SK-N-SH (cell line): ENCODE measurements at regions not wholly inside any gene's neighbourhood (a gene's known extent, or its start where the extent isn't known, plus 50 kb on each side); places are given as distances from the start of the nearest gene placed in this dataset.

Experiments used
- CTCF ChIA-PET: fragments of 300-600, 350-600 bp; formaldehyde crosslinking; extraction: SDS; loops from one replicate; lab custom pipeline; 2021; lab: Yijun Ruan, JAX
- POLR2A ChIA-PET: fragments of 350-600 bp; sonication (Branson Sonifier 250); formaldehyde crosslinking; extraction: SDS; loops from one replicate; lab custom pipeline; 2020; ENCODE audit warnings: antibody characterized with exemption, inconsistent platforms; lab: Yijun Ruan, JAX
- DNase-seq: peaks from one replicate; pipeline ENCODE4 v3.0.0; 2012
- H2AFZ ChIP-seq: fragments of 200-600 bp; sonication (generic); 2 replicates; pipeline ENCODE4 v1.8.1; 2016; ENCODE audit warnings: antibody characterized with exemption, mild to moderate bottlenecking, low read depth
- H3F3A ChIP-seq: fragments of 200-600 bp; sonication (generic); replicated peaks from 2 replicates; pipeline ENCODE3; 2016; ENCODE audit warnings: antibody characterized with exemption, mild to moderate bottlenecking; ENCODE audit not compliant: insufficient read depth
- H3K27ac ChIP-seq, 2 experiments: fragments of 200-500 bp in 1 of 2; fragments of 200-600 bp in 1 of 2; sonication (Bioruptor generic) in 1 of 2; sonication (generic), shearing (Covaris generic) in 1 of 2; 2 replicates each; pipeline versions ENCODE4 v1.5.1 to v1.6.1; 2014 to 2016; ENCODE audit warnings: low read depth in 2 of 2, inconsistent platforms in 1 of 2, low read length in 1 of 2, mild to moderate bottlenecking in 1 of 2, mixed read lengths in 1 of 2
- H3K27me3 ChIP-seq: fragments of 200-600 bp; sonication (generic), shearing (Covaris generic); 2 replicates; pipeline ENCODE4 v1.6.1; 2016; ENCODE audit warnings: mixed run types; ENCODE audit not compliant: insufficient read depth
- H3K36me3 ChIP-seq, 2 experiments: fragments of 200-500 bp in 1 of 2; fragments of 200-600 bp in 1 of 2; sonication (Bioruptor generic) in 1 of 2; sonication (generic) in 1 of 2; replicated peaks in 1 of 2; 2 replicates each; pipeline versions ENCODE3 to v1.5.1; 2014 to 2016; ENCODE audit warnings: low read length in 1 of 2, mild to moderate bottlenecking in 1 of 2; ENCODE audit not compliant: insufficient read depth in 2 of 2, control insufficient read depth in 1 of 2
- H3K4me1 ChIP-seq, 2 experiments: fragments of 200-500 bp in 1 of 2; fragments of 200-600 bp in 1 of 2; sonication (Bioruptor generic) in 1 of 2; sonication (generic), shearing (Covaris generic) in 1 of 2; 2 replicates each; pipeline versions ENCODE4 v1.5.1 to v1.6.1; 2014 to 2016; ENCODE audit warnings: low read depth in 1 of 2, low read length in 1 of 2, mixed run types in 1 of 2; ENCODE audit not compliant: insufficient read depth in 2 of 2, control insufficient read depth in 1 of 2
- H3K4me2 ChIP-seq: fragments of 200-600 bp; sonication (generic), shearing (Covaris generic); 2 replicates; pipeline ENCODE4 v1.6.1; 2017; ENCODE audit warnings: mixed run types
- H3K4me3 ChIP-seq, 2 experiments: fragments of 200-500 bp in 1 of 2; fragments of 200-600 bp in 1 of 2; sonication (Bioruptor generic) in 1 of 2; sonication (generic), shearing (Covaris generic) in 1 of 2; 2 replicates each; pipeline versions ENCODE4 v1.5.1 to v1.8.1; 2014 to 2016; ENCODE audit warnings: low read depth in 2 of 2, inconsistent platforms in 1 of 2, low read length in 1 of 2, mild to moderate bottlenecking in 1 of 2, mixed read lengths in 1 of 2, moderate library complexity in 1 of 2
- H3K79me2 ChIP-seq: fragments of 200-600 bp; sonication (generic); 2 replicates; pipeline ENCODE4 v1.8.1; 2017; ENCODE audit warnings: mild to moderate bottlenecking; ENCODE audit not compliant: insufficient read depth
- H3K9ac ChIP-seq: fragments of 200-600 bp; sonication (generic); 2 replicates; pipeline ENCODE4 v1.6.1; 2017; ENCODE audit warnings: mixed run types
- H3K9me2 ChIP-seq: fragments of 200-600 bp; sonication (generic); 2 replicates; pipeline ENCODE4 v1.6.1; 2017; ENCODE audit warnings: mixed run types
- H3K9me3 ChIP-seq: fragments of 200-600 bp; sonication (generic); 2 replicates; pipeline ENCODE4 v1.6.1; 2017; ENCODE audit warnings: mixed run types, mild to moderate bottlenecking, moderate library complexity
- H4K20me1 ChIP-seq: fragments of 200-600 bp; sonication (generic); 2 replicates; pipeline ENCODE4 v1.6.1; 2017; ENCODE audit warnings: mild to moderate bottlenecking, mixed run types; ENCODE audit not compliant: insufficient read depth
- ELF1 ChIP-seq: IDR thresholded peaks from 2 replicates; pipeline ENCODE4 v1.4.0; 2012
- EP300 ChIP-seq, 2 experiments: IDR thresholded peaks; 2 replicates each; pipeline versions ENCODE4 v1.4.0 to v1.6.1; 2012; ENCODE audit warnings: borderline replicate concordance in 1 of 2, low read depth in 1 of 2, low read length in 1 of 2
- EZH2phosphoT487 ChIP-seq: fragments of 200-600 bp; sonication (generic); IDR thresholded peaks from 2 replicates; pipeline ENCODE4 v1.6.1; 2017; ENCODE audit warnings: low read depth, mixed run types, mild to moderate bottlenecking, antibody characterized with exemption, moderate library complexity, borderline replicate concordance
- FOSL2 ChIP-seq: IDR thresholded peaks from 2 replicates; pipeline ENCODE4 v1.4.0; 2012; ENCODE audit warnings: low read depth, mild to moderate bottlenecking, moderate library complexity, borderline replicate concordance
- GABPA ChIP-seq: IDR thresholded peaks from 2 replicates; pipeline ENCODE4 v1.4.0; 2012; ENCODE audit warnings: low read depth, mild to moderate bottlenecking
- GATA2 ChIP-seq: sonication (generic); formaldehyde crosslinking; IDR thresholded peaks from 2 replicates; pipeline ENCODE4 v1.5.0; 2020; ENCODE audit warnings: mild to moderate bottlenecking, missing genetic modification reagents
- POLR2AphosphoS5 ChIP-seq: IDR thresholded peaks from 2 replicates; pipeline ENCODE4 v1.6.1; 2012; ENCODE audit warnings: low read depth, low read length
- REST ChIP-seq: IDR thresholded peaks from 2 replicates; pipeline ENCODE4 v1.6.1; 2012; ENCODE audit warnings: mild to moderate bottlenecking, low read depth, low read length, moderate library complexity
- RFX5 ChIP-seq: IDR thresholded peaks from 2 replicates; pipeline ENCODE4 v1.6.1; 2012; ENCODE audit warnings: mild to moderate bottlenecking, improper control_type of control experiment, low read length
- RXRA ChIP-seq: IDR thresholded peaks from 2 replicates; pipeline ENCODE4 v1.4.0; 2012; ENCODE audit warnings: low read depth, mild to moderate bottlenecking, borderline replicate concordance
- SIN3A ChIP-seq: IDR thresholded peaks from 2 replicates; pipeline ENCODE4 v1.6.1; 2012; ENCODE audit warnings: low read depth, mild to moderate bottlenecking, low read length, moderate library complexity, borderline replicate concordance
- SMC3 ChIP-seq: IDR thresholded peaks from 2 replicates; pipeline ENCODE4 v1.6.1; 2012; ENCODE audit warnings: low read depth, low read length, improper control_type of control experiment
- TAF1 ChIP-seq: IDR thresholded peaks from 2 replicates; pipeline ENCODE4 v1.6.1; 2012; ENCODE audit warnings: low read depth, mild to moderate bottlenecking, low read length, moderate library complexity, borderline replicate concordance
- TCF12 ChIP-seq: IDR thresholded peaks from 2 replicates; pipeline ENCODE4 v1.4.0; 2012
- USF1 ChIP-seq: IDR thresholded peaks from 2 replicates; pipeline ENCODE4 v1.4.0; 2012; ENCODE audit warnings: low read depth, borderline replicate concordance
- USF2 ChIP-seq: fragments of 150-350 bp; IDR thresholded peaks from 2 replicates; pipeline ENCODE4 v1.6.1; 2017; ENCODE audit warnings: antibody characterized with exemption, low read length, low read depth, borderline replicate concordance
- YY1 ChIP-seq: IDR thresholded peaks from 2 replicates; pipeline ENCODE4 v1.4.0; 2012; ENCODE audit warnings: low read depth, mild to moderate bottlenecking
- ZBTB33 ChIP-seq: IDR thresholded peaks from 2 replicates; pipeline ENCODE4 v1.4.0; 2012; ENCODE audit warnings: low read depth, borderline replicate concordance
- WGBS: methylation state at CpG from one replicate; pipeline ENCODE4 v1.1.6; 2017; ENCODE audit warnings: low lambda C conversion rate; 5-methylcytosine and 5-hydroxymethylcytosine counted together

GRCh38 chr7:47185170-47185569, 396.7 kb downstream of the TNS3 start:
- Histone ChIP-seq H3K27me3 (peaks cover 2% of the 10 kb centered on the region; the same call in 1 of the 2 replicates), H3F3A (no peaks in the 10 kb centered on the region), H3K79me2 (no peaks in the 10 kb centered on the region), H3K4me1 (peaks cover 0 to 2% of the 10 kb centered on the region in 2 experiments; a peak in 1 of 4 replicates), H3K27ac (no peak overlapping the region), H3K4me3 (no peak overlapping the region), H3K9me2 (no peaks in the 10 kb centered on the region), H3K4me2 (no peak overlapping the region), H3K9me3 (no peaks in the 10 kb centered on the region), H3K9ac (no peak overlapping the region), H2AFZ (no peak overlapping the region), H4K20me1 (no peaks in the 10 kb centered on the region), H3K36me3 (no peaks in the 10 kb centered on the region)
- ChIA-PET POLR2A (no interaction called here), CTCF (interaction anchor here (0.6 to 1.6 kb wide), 3 partner anchors 10 to 1294 kb away, joined by 3 to 6 read pairs (median 3); no protein-coding TSS in a partner anchor)
- no peak for DNase-seq
- 41% methylated on average over 3 of the region's 3 CpGs for WGBS
- TF ChIP-seq RXRA (no peak), USF2 (no peak), TCF12 (no peak), SMC3 (no peak), FOSL2 (no peak)

GRCh38 chr7:47183862-47184590, 397.9 kb downstream of the TNS3 start:
- Histone ChIP-seq H3K27ac (no peak overlapping the region), H3K36me3 (no peaks in the 10 kb centered on the region), H3K9me2 (no peaks in the 10 kb centered on the region), H3K27me3 (no peaks in the 10 kb centered on the region; the same call in 1 of the 2 replicates), H3K4me1 (no peaks in the 10 kb centered on the region; a peak in 1 of 4 replicates), H2AFZ (no peak overlapping the region), H3F3A (no peaks in the 10 kb centered on the region), H3K79me2 (no peaks in the 10 kb centered on the region), H3K9me3 (no peaks in the 10 kb centered on the region), H3K4me3 (no peak overlapping the region), H3K9ac (no peak overlapping the region), H4K20me1 (no peaks in the 10 kb centered on the region), H3K4me2 (no peak overlapping the region)
- POLR2A ChIA-PET = no interaction called here
- WGBS = 52% methylated on average over 12 of the region's 12 CpGs
- CTCF ChIA-PET = interaction anchor here (11.9 kb wide), 1 partner anchor 1265 kb away, joined by 227 read pairs; the partner anchor contains the start of gene IGFBP3
- no peak for DNase-seq
- TF ChIP-seq USF1 = no peak
- TF ChIP-seq TAF1 = no peak
- TF ChIP-seq RFX5 = no peak
- no peak for TF ChIP-seq YY1
- no peak for TF ChIP-seq GATA2 (CRISPR knock-in tag)
- TF ChIP-seq SMC3 = no peak
- no peak for TF ChIP-seq ELF1
- no peak for TF ChIP-seq REST
- TF ChIP-seq GABPA = no peak
- TF ChIP-seq EP300 (IDR thresholded peaks at IDR 0.05; ENCODE audit: borderline replicate concordance in 1 of 2, low read depth in 1 of 2, low read length in 1 of 2) = no peak
- no peak for TF ChIP-seq EZH2phosphoT487
- TF ChIP-seq POLR2AphosphoS5 = no peak
- no peak for TF ChIP-seq SIN3A
- no peak for TF ChIP-seq ZBTB33
